HG02610 (cell line): ENCODE measurements at regions not wholly inside any gene's neighbourhood (a gene's known extent, or its start where the extent isn't known, plus 50 kb on each side); places are given as distances from the start of the nearest gene placed in this dataset.

Experiments used
- ATAC-seq: cut with Tn5 transposase; IDR thresholded peaks from one replicate; pipeline ENCODE4 v1.9.1; 2021; ENCODE audit warnings: mild to moderate bottlenecking, moderate library complexity; ENCODE audit not compliant: unreplicated experiment

DNA sequence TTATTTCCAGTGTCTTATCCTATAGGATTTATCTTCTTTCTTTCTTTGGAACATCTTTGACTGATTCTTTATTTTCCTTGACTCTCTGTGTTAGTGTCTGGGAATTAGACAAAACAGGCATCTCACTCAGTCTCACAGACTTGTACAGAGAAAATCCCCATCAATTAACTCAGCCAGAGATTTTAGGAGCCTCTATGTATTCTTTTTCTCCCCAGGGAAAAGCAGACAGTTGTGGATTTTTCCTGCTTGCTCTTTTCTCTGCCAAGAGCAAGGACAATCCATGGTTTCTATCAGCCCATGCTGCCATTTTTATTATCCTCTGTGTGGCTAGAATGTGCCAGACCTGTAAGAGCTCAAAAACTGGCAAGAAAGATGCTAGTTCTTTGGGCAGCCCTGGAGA is 595.1 kb downstream of the SNAPC1 start:
- no peak for ATAC-seq

- ATAC-seq, result no peak
Observed at GRCh38 chr14:62364161-62364560, 601.9 kb downstream of the SNAPC1 start.

GRCh38 chr14:62364800-62365280 is 602.6 kb downstream of the SNAPC1 start:
- no peak for ATAC-seq

DNA sequence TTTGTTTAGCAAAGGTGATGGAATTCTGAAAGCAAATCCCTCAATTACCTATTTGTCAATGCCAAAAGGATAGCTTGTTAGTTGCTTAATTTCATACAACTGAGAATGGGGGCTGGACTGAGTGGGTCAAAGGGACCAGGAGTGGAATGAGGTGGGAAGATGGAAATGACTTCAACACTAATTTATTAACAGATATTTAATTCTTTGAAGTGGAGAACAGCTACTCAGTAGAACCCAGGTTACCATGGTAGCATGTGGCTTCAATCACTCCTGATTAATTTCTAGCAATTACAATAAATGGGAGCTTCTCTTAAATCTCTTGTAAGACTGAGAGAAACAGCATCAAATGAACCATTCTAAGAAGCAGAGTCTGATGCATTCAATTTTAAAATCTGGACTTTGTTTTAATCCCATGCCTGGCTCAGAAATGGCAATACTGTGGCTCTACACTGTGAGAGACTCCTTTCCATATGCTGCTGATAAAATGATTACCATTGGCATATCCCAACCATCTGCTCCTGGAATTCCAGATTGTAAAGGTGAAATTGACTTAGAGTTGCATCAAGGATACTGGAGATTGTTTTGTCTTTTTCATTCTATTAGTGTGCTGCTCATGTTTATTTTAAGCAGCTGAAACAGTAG is 607.8 kb downstream of the SNAPC1 start:
- no peak for ATAC-seq

GRCh38 chr14:62373944-62374343 is 611.7 kb downstream of the SNAPC1 start:
- no peak for ATAC-seq

GRCh38 chr14:62378057-62378456 is 615.8 kb downstream of the SNAPC1 start:
- ATAC-seq, result no peak

GRCh38 chr14:62381311-62382070 is 619.3 kb downstream of the SNAPC1 start:
- no peak for ATAC-seq

- ATAC-seq, result no peak
Observed at GRCh38 chr14:62409169-62409568, 636.1 kb downstream of the KCNH5 start.

DNA sequence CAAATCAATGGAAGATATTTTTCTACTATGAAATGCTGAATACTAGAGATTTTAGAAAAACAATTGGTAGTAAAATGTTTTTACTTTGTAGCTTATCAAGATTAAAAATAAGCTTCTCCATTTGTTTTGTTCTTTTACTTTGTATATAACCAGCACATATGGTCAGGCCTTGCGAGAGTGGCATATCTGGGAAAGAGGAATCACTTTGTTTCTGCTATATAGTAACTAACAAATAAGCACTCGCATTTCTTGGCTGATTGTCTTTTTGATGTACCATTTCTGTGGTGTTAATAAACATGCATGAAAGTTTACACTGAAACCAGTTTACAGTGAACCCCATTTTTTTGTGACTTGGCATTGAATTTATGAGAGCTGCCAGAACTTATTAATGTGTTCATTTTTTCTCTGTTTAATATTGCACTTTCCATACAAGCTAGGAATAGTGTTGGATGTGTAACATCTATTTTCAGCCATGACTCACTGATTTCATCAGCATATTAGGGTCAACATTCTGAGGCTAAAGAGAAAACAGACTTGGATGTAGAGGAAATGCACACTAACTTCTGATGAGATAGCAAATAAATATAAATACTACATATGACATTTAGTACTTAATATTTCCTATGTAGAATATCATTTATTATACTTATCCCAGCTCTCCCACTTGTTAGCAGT is 635.5 kb downstream of the KCNH5 start:
- no peak for ATAC-seq

GRCh38 chr14:62420847-62421246 is 624.4 kb downstream of the KCNH5 start:
- no peak for ATAC-seq

DNA sequence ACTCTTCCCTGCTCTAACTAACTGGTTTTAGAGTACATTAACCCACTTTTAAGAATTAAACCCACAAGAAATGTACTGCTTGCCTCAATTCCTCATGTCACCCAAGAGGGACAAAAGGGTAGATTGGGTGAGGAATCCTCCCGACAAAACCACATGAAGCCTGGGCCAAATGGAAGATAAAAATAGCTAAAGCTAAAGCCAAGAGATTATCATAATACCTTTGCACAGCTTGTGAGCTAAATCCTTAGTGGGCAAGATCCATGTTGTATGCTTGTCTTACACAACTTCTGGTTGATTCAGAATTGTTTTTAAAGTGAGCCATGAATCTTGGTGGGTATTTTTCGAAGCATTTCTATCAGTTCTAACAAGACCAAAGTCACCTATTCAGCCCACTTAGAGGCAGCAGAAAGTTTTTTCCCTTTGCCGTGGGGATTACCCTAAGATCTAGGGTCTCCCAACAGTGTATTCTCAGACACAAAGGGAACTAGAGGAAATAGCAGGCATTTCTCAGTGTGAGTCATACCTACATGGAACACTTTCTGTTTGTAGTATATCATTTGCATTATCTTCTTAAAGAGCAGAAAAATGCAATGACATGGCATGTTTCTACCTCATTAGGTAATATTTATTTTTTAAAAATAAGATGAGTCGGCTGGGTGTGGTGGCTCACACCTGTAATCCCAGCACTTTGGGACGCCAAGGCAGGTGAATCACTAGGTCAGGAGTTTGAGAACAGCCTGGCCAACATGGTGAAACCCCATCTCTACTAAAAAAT is 616.6 kb downstream of the KCNH5 start:
- no peak for ATAC-seq

DNA sequence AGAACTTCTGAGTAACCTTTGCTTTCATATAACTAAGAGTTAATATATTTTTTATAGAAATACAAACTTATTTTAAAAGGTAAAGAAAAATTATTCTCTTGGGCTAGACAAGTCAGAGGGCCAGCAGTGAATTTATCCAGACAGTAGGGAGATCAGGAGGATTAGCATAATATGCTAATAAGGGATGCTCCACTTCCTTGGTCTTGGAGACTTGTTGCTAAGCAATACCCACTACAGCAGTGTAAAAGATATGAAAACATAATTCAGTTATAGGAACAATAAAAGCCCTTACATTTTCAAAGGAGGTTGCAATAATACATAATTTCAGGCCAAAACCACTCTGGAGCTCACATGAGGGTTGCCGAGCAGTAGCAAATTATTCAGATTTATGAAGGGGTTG is 615.6 kb downstream of the KCNH5 start:
- no peak for ATAC-seq

DNA sequence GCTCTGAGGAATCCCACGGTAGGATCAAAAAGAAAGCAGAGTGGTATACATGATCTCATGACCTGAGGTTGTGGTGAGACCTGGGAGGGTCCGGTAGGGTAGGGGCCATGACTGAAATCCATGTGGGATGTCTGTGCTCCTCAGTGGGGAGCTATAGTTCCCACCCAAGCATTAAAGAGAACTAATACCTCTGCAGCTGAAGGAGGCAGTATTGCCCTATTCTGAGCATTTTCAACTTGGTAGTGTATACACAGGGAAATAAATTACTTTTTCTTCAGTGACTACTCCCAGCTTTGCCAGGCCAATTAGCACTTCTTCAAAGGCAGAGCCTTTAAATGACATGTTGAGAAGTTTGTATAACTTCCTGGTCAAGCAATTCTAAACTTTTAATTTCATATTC is 613.8 kb downstream of the KCNH5 start:
- no peak for ATAC-seq

- ATAC-seq, result no peak
Observed at GRCh38 chr14:62432955-62433354, 612.3 kb downstream of the KCNH5 start.

DNA sequence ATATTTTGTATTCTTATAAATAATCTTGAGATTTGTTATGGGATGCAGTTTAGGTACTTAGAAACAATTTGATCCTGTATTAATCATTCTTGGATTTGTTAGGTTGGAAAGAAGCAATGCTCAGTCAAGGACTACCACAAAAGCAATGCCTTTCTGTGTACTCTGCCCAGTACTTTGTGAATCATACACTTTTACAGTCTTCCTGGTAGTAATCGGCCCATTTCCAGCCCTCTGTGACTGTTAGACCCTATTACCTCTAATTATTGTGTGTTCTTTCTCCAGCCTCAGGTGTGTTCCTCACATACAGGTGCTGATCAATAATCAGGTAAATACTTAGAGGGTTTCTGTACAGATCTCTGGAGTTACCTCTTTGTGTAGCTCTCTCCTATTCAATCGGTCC is 609.0 kb downstream of the KCNH5 start:
- ATAC-seq, result no peak

GRCh38 chr14:62439210-62439609 is 606.0 kb downstream of the KCNH5 start:
- ATAC-seq, result no peak

GRCh38 chr14:62443796-62444195 is 601.5 kb downstream of the KCNH5 start:
- ATAC-seq, result no peak

- ATAC-seq, result no peak
Observed at GRCh38 chr14:62445570-62445969, 599.7 kb downstream of the KCNH5 start.

DNA sequence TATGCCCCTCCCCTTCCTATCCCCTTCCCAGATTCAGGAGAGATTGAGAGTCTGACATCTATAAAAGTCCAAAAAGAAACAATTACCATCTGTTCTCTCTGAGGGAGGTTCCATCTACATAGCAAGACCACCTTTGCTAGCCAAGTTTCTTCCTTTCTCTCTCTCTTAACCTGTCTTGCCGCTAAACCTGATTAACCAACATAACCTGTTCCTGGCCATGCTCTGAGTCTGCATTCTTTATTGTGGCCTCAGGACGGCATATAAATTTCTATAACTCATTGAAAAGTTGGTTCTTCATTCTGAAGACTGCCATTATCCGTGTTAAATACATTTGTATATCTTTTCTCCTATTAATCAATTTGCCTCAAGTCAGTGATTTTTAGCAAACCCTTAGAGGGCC is 594.0 kb downstream of the KCNH5 start:
- ATAC-seq, result no peak

DNA sequence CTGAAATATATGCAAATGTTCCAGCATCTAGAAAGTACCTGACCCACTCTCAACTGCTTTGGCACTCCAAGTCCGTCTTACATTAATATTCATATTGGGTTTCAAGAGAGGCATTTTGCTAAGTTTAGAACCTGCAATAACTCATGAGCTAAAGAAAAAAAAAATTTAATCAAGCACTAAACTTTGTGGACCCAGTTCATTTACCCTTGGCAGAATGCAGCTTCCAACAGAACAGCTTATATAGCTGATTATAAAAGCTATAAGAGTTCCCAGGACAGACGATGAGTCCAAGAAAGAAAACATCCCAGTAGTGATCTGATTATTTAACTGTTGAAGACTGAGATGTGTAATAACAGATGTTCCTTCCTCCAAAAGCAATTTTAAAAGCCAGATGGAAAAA is 592.0 kb downstream of the KCNH5 start:
- ATAC-seq, result no peak

- no peak for ATAC-seq
Observed at GRCh38 chr14:62455446-62455845, 589.8 kb downstream of the KCNH5 start.
